ENCODE measurements at regions not wholly inside any gene's neighbourhood (a gene's known extent, or its start where the extent isn't known, plus 50 kb on each side); places are given as distances from the start of the nearest gene placed in this dataset.

GRCh38 chr4:58649226-58649625 is 1539.0 kb upstream of the IGFBP7 start:
- no peak overlapping the region for H3K9ac ChIP-seq (ENCODE audit: low read depth, low read length)
- no peaks in the 10 kb centered on the region for H3K4me1 ChIP-seq (ENCODE audit: insufficient read depth, low read length)
- H3K36me3 ChIP-seq (ENCODE audit: insufficient read depth, low read length) = no peaks in the 10 kb centered on the region
- H3K9me3 ChIP-seq (ENCODE audit: control insufficient read depth, insufficient read depth, low read length) = no peaks in the 10 kb centered on the region

- Histone ChIP-seq H3K9ac (ENCODE audit: low read depth, low read length) (no peak overlapping the region), H3K9me3 (ENCODE audit: control insufficient read depth, insufficient read depth, low read length) (no peaks in the 10 kb centered on the region)
These were observed 1535.9 kb upstream of the IGFBP7 start for GRCh38 chr4:58646126-58646525.

GRCh38 chr4:58644549-58644948 is 1534.4 kb upstream of the IGFBP7 start:
- Histone ChIP-seq H3K9me3 (ENCODE audit: control insufficient read depth, insufficient read depth, low read length) (no peaks in the 10 kb centered on the region), H3K36me3 (ENCODE audit: insufficient read depth, low read length) (no peaks in the 10 kb centered on the region), H3K4me1 (ENCODE audit: insufficient read depth, low read length) (no peaks in the 10 kb centered on the region), H3K9ac (ENCODE audit: low read depth, low read length) (no peak overlapping the region)

More at GRCh38 chr4:58646126-58646525, 1535.9 kb upstream of the IGFBP7 start:
- H3K4me1 ChIP-seq (ENCODE audit: insufficient read depth, low read length) = no peaks in the 10 kb centered on the region
- H3K36me3 ChIP-seq (ENCODE audit: insufficient read depth, low read length) = no peaks in the 10 kb centered on the region

- Histone ChIP-seq H3K4me1 (ENCODE audit: insufficient read depth, low read length) (no peaks in the 10 kb centered on the region), H3K36me3 (ENCODE audit: insufficient read depth, low read length) (no peaks in the 10 kb centered on the region), H3K9ac (ENCODE audit: low read depth, low read length) (no peak overlapping the region), H3K9me3 (ENCODE audit: control insufficient read depth, insufficient read depth, low read length) (no peaks in the 10 kb centered on the region)
These were observed 1526.2 kb upstream of the IGFBP7 start for GRCh38 chr4:58636381-58636780.

- Histone ChIP-seq H3K9me3 (ENCODE audit: control insufficient read depth, insufficient read depth, low read length) (no peaks in the 10 kb centered on the region; the same call in 1 of the 2 replicates), H3K9ac (ENCODE audit: low read depth, low read length) (no peak overlapping the region), H3K4me1 (ENCODE audit: insufficient read depth, low read length) (no peaks in the 10 kb centered on the region), H3K36me3 (ENCODE audit: insufficient read depth, low read length) (no peaks in the 10 kb centered on the region)
These were observed 1507.0 kb upstream of the IGFBP7 start for GRCh38 chr4:58617226-58617625.

- no peaks in the 10 kb centered on the region for H3K36me3 ChIP-seq (ENCODE audit: insufficient read depth, low read length)
- H3K9ac ChIP-seq (ENCODE audit: low read depth, low read length) = no peak overlapping the region
- no peaks in the 10 kb centered on the region for H3K4me1 ChIP-seq (ENCODE audit: insufficient read depth, low read length)
- H3K9me3 ChIP-seq (ENCODE audit: control insufficient read depth, insufficient read depth, low read length) = no peaks in the 10 kb centered on the region
These were observed 1500.8 kb upstream of the IGFBP7 start for GRCh38 chr4:58611012-58611411.

GRCh38 chr4:58606303-58606702 is 1496.1 kb upstream of the IGFBP7 start:
- no peaks in the 10 kb centered on the region for H3K9me3 ChIP-seq (ENCODE audit: control insufficient read depth, insufficient read depth, low read length)
- no peak overlapping the region for H3K9ac ChIP-seq (ENCODE audit: low read depth, low read length)
- no peaks in the 10 kb centered on the region for H3K36me3 ChIP-seq (ENCODE audit: insufficient read depth, low read length)
- peaks cover 23% of the 10 kb centered on the region for H3K4me1 ChIP-seq (ENCODE audit: insufficient read depth, low read length)

GRCh38 chr4:58603951-58604350 is 1493.8 kb upstream of the IGFBP7 start:
- Histone ChIP-seq H3K4me1 (ENCODE audit: insufficient read depth, low read length) (peaks cover 43% of the 10 kb centered on the region), H3K9ac (ENCODE audit: low read depth, low read length) (no peak overlapping the region), H3K36me3 (ENCODE audit: insufficient read depth, low read length) (no peaks in the 10 kb centered on the region), H3K9me3 (ENCODE audit: control insufficient read depth, insufficient read depth, low read length) (no peaks in the 10 kb centered on the region)

- Histone ChIP-seq H3K9me3 (ENCODE audit: control insufficient read depth, insufficient read depth, low read length) (no peaks in the 10 kb centered on the region), H3K4me1 (ENCODE audit: insufficient read depth, low read length) (peaks cover 43% of the 10 kb centered on the region), H3K9ac (ENCODE audit: low read depth, low read length) (no peak overlapping the region), H3K36me3 (ENCODE audit: insufficient read depth, low read length) (no peaks in the 10 kb centered on the region)
These were observed 1492.7 kb upstream of the IGFBP7 start for GRCh38 chr4:58602731-58603359.

- Histone ChIP-seq H3K36me3 (ENCODE audit: insufficient read depth, low read length) (no peaks in the 10 kb centered on the region), H3K9me3 (ENCODE audit: control insufficient read depth, insufficient read depth, low read length) (no peaks in the 10 kb centered on the region), H3K9ac (ENCODE audit: low read depth, low read length) (no peak overlapping the region), H3K4me1 (ENCODE audit: insufficient read depth, low read length) (peaks cover 48% of the 10 kb centered on the region)
These were observed 1491.8 kb upstream of the IGFBP7 start for GRCh38 chr4:58602022-58602421.

- Histone ChIP-seq H3K4me1 (ENCODE audit: insufficient read depth, low read length) (peaks cover 53% of the 10 kb centered on the region), H3K9me3 (ENCODE audit: control insufficient read depth, insufficient read depth, low read length) (no peaks in the 10 kb centered on the region), H3K9ac (ENCODE audit: low read depth, low read length) (no peak overlapping the region), H3K36me3 (ENCODE audit: insufficient read depth, low read length) (no peaks in the 10 kb centered on the region)
These were observed 1490.1 kb upstream of the IGFBP7 start for GRCh38 chr4:58600290-58600689.

- H3K9me3 ChIP-seq (ENCODE audit: control insufficient read depth, insufficient read depth, low read length) = no peaks in the 10 kb centered on the region
- H3K4me1 ChIP-seq (ENCODE audit: insufficient read depth, low read length) = no peaks in the 10 kb centered on the region
- H3K9ac ChIP-seq (ENCODE audit: low read depth, low read length) = no peak overlapping the region
- no peaks in the 10 kb centered on the region for H3K36me3 ChIP-seq (ENCODE audit: insufficient read depth, low read length)
These were observed 1480.5 kb upstream of the IGFBP7 start for GRCh38 chr4:58590722-58591121.

GRCh38 chr4:58587856-58588255 is 1477.7 kb upstream of the IGFBP7 start:
- Histone ChIP-seq H3K36me3 (ENCODE audit: insufficient read depth, low read length) (no peaks in the 10 kb centered on the region), H3K9me3 (ENCODE audit: control insufficient read depth, insufficient read depth, low read length) (peaks cover 3% of the 10 kb centered on the region; the same call in 1 of the 2 replicates), H3K9ac (ENCODE audit: low read depth, low read length) (no peak overlapping the region), H3K4me1 (ENCODE audit: insufficient read depth, low read length) (no peaks in the 10 kb centered on the region)

GRCh38 chr4:58566260-58566659 is 1456.1 kb upstream of the IGFBP7 start:
- H3K36me3 ChIP-seq (ENCODE audit: insufficient read depth, low read length) = no peaks in the 10 kb centered on the region
- no peaks in the 10 kb centered on the region for H3K9me3 ChIP-seq (ENCODE audit: control insufficient read depth, insufficient read depth, low read length)
- no peaks in the 10 kb centered on the region for H3K4me1 ChIP-seq (ENCODE audit: insufficient read depth, low read length)
- no peak overlapping the region for H3K9ac ChIP-seq (ENCODE audit: low read depth, low read length)

GRCh38 chr4:58564695-58565475 is 1454.7 kb upstream of the IGFBP7 start:
- no peaks in the 10 kb centered on the region for H3K36me3 ChIP-seq (ENCODE audit: insufficient read depth, low read length)
- no peaks in the 10 kb centered on the region for H3K4me1 ChIP-seq (ENCODE audit: insufficient read depth, low read length)
- no peaks in the 10 kb centered on the region for H3K9me3 ChIP-seq (ENCODE audit: control insufficient read depth, insufficient read depth, low read length)
- no peak overlapping the region for H3K9ac ChIP-seq (ENCODE audit: low read depth, low read length)

All from ES-I3 (cell line).